ENCODE measurements at regions not wholly inside any gene's neighbourhood (a gene's known extent, or its start where the extent isn't known, plus 50 kb on each side); places are given as distances from the start of the nearest gene placed in this dataset.
A peak's percentile ranks its signal among the peaks of the same experiment; 100 is the strongest.

DNA sequence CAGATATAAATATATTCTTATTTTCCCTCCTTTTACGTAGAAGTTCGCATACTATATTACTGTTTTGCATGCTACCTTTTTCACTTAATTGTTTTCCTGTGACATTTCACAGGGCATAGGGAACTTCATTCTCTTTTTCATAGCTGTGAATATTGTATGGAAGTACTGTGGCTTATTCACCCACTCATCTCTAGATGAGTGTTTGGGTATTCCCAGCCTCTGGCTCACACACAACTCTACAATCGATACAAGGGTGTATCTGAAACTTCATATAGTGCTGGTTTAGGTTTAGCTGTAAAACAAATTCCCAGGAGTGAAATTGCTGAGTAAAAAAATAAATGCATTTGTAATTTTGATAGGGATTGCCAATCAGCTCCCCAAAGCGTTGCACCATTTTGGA lies 55.3 kb upstream of the MAGI1 start:
- no peak for ATAC-seq

GRCh38 chr3:66092175-66092995 lies 53.7 kb upstream of the MAGI1 start:
- peak; percentile 66 for ATAC-seq
- peak; percentile 72; the same call in 1 of the 2 replicates for TF ChIP-seq TCF4 (CRISPR knock-in tag; IDR thresholded peaks at IDR 0.05; ENCODE audit: borderline replicate concordance)
- TF ChIP-seq TOX (CRISPR knock-in tag; IDR thresholded peaks at IDR 0.05; ENCODE audit: borderline replicate concordance): no peak

More for the DNA sequence above, 55.3 kb upstream of the MAGI1 start:
- no peak for TF ChIP-seq TOX (CRISPR knock-in tag; IDR thresholded peaks at IDR 0.05; ENCODE audit: borderline replicate concordance)
